Activated T-cell treated with anti-CD3 and anti-CD28 coated beads, Interleukin-2, amount 50 U/mL, for 72 hours (primary cell): ENCODE measurements at regions not wholly inside any gene's neighbourhood (a gene's known extent, or its start where the extent isn't known, plus 50 kb on each side); places are given as distances from the start of the nearest gene placed in this dataset.

ENCODE experiments used
- ATAC-seq, 2 donors: fragments of 150-1000 bp; cut with Tn5 transposase; replicated peaks in 1 of 2; 2 replicates each; pipeline ENCODE4 v1.10.0; 2021; ENCODE audit warnings: moderate library complexity in 2 of 2, mild to moderate bottlenecking in 1 of 2
- DNase-seq, 2 donors: peaks; one replicate each; pipeline ENCODE4 v3.0.0; 2021 to 2022; ENCODE audit warnings: mixed read lengths in 1 of 2
- H3K27ac Mint-ChIP-seq: one replicate; pipeline ENCODE4 v1.8.0; 2022; ENCODE audit warnings: mild to moderate bottlenecking, moderate library complexity, mixed read lengths
- H3K27me3 Mint-ChIP-seq: one replicate; pipeline ENCODE4 v1.8.0; 2022; ENCODE audit warnings: low read depth, mixed read lengths
- H3K36me3 Mint-ChIP-seq, 2 donors: one replicate each; pipeline ENCODE4 v1.8.0; 2022; ENCODE audit warnings: mixed read lengths in 2 of 2, mild to moderate bottlenecking in 1 of 2; ENCODE audit not compliant: insufficient read depth in 2 of 2
- H3K4me1 Mint-ChIP-seq: one replicate; pipeline ENCODE4 v1.8.0; 2022; ENCODE audit warnings: low read depth, mixed read lengths
- H3K4me3 Mint-ChIP-seq, 2 donors: one replicate each; pipeline ENCODE4 v1.8.0; 2022; ENCODE audit warnings: mild to moderate bottlenecking in 2 of 2, mixed read lengths in 2 of 2, moderate library complexity in 2 of 2
- H3K9me3 Mint-ChIP-seq, 2 donors: one replicate each; pipeline ENCODE4 v1.8.0; 2022; ENCODE audit warnings: mixed read lengths in 2 of 2

GRCh38 chr13:107223867-107224266 lies 655.9 kb upstream of the ARGLU1 start:
- Mint-ChIP-seq H3K4me3 (no peak overlapping the region), H3K27ac (no peak overlapping the region), H3K4me1 (no peaks in the 10 kb centered on the region), H3K27me3 (no peaks in the 10 kb centered on the region), H3K36me3 (no peaks in the 10 kb centered on the region), H3K9me3 (peaks cover 0 to 1% of the 10 kb centered on the region in 2 donors)
- DNase-seq (no peak), ATAC-seq (no peak)

- Mint-ChIP-seq H3K27ac (no peak overlapping the region), H3K9me3 (peaks cover 1 to 3% of the 10 kb centered on the region in 2 donors), H3K4me1 (no peaks in the 10 kb centered on the region), H3K36me3 (no peaks in the 10 kb centered on the region), H3K27me3 (peaks cover 8% of the 10 kb centered on the region), H3K4me3 (no peak overlapping the region)
- no peak for DNase-seq
- ATAC-seq, result no peak
Measured at GRCh38 chr13:107222597-107222996, 654.7 kb upstream of the ARGLU1 start.

GRCh38 chr13:107220245-107220644 lies 652.3 kb upstream of the ARGLU1 start:
- Mint-ChIP-seq H3K36me3 (no peaks in the 10 kb centered on the region), H3K9me3 (peaks cover 0 to 3% of the 10 kb centered on the region in 2 donors), H3K4me1 (no peaks in the 10 kb centered on the region), H3K27ac (no peak overlapping the region), H3K4me3 (no peak overlapping the region), H3K27me3 (peaks cover 8% of the 10 kb centered on the region)
- ATAC-seq (no peak), DNase-seq (no peak)

GRCh38 chr13:107217251-107217650 lies 649.3 kb upstream of the ARGLU1 start:
- Mint-ChIP-seq H3K4me1 (no peaks in the 10 kb centered on the region), H3K36me3 (no peaks in the 10 kb centered on the region), H3K27me3 (peaks cover 8% of the 10 kb centered on the region), H3K9me3 (peaks cover 0 to 3% of the 10 kb centered on the region in 2 donors), H3K27ac (no peak overlapping the region), H3K4me3 (no peak overlapping the region)
- DNase-seq, result no peak
- ATAC-seq, result no peak

DNA sequence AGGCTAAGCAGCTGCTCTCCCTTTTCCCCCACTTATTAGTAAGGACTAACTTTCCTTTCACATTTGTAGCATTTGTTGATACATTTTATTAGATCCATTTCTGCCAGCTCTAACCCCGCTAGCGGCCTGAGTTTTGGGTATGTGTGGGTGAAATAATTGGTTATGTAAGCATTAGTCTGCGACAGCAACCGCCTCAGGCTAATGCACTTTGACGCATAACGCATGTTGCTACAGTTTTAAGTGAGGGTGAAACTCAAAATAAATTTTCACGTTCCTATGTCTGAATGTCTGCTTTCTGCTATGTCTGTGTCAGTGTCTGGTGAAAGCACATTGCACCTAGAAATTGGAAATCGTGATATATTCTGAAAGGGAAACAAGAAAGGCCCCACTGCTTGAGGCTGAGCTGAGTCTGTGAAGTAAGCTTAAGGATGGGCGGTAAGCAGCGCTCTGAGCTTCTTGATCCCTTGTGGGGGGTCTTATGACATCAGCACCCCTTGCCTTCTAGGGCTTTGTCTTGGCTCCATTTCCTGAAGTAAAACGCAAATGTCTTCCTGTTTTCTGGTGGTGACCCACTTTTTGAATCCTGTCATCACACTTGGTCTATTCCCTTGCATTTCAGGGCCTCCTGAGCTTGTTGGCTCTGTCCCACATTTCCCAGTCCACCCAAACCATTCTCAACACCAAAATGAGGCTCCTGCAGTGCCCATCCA lies 648.3 kb upstream of the ARGLU1 start:
- ATAC-seq, result no peak
- peaks cover 8% of the 10 kb centered on the region for H3K27me3 Mint-ChIP-seq
- no peaks in the 10 kb centered on the region for H3K4me1 Mint-ChIP-seq
- DNase-seq, result no peak
- H3K27ac Mint-ChIP-seq, result no peak overlapping the region
- no peak overlapping the region for H3K4me3 Mint-ChIP-seq
- H3K9me3 Mint-ChIP-seq, result peaks cover 0 to 3% of the 10 kb centered on the region in 2 donors
- no peaks in the 10 kb centered on the region for H3K36me3 Mint-ChIP-seq

- no peaks in the 10 kb centered on the region for H3K9me3 Mint-ChIP-seq
- H3K36me3 Mint-ChIP-seq, result no peaks in the 10 kb centered on the region
- H3K27ac Mint-ChIP-seq, result no peak overlapping the region
- H3K4me1 Mint-ChIP-seq, result no peaks in the 10 kb centered on the region
- no peaks in the 10 kb centered on the region for H3K27me3 Mint-ChIP-seq
- ATAC-seq, result peak; percentile 63 to 69
- peak; percentile 49 to 53 for DNase-seq
- no peak overlapping the region for H3K4me3 Mint-ChIP-seq
Measured at GRCh38 chr13:107211073-107211472, 643.1 kb upstream of the ARGLU1 start.

GRCh38 chr13:107210723-107211030 lies 642.7 kb upstream of the ARGLU1 start:
- H3K4me3 Mint-ChIP-seq, result no peak overlapping the region
- no peak for DNase-seq
- H3K27ac Mint-ChIP-seq, result no peak overlapping the region
- H3K36me3 Mint-ChIP-seq, result no peaks in the 10 kb centered on the region
- ATAC-seq, result no peak
- H3K4me1 Mint-ChIP-seq, result no peaks in the 10 kb centered on the region
- H3K27me3 Mint-ChIP-seq, result no peaks in the 10 kb centered on the region
- no peaks in the 10 kb centered on the region for H3K9me3 Mint-ChIP-seq

GRCh38 chr13:107209824-107210722 lies 642.1 kb upstream of the ARGLU1 start:
- ATAC-seq (no peak), DNase-seq (no peak)
- Mint-ChIP-seq H3K4me1 (no peaks in the 10 kb centered on the region), H3K9me3 (no peaks in the 10 kb centered on the region), H3K4me3 (no peak overlapping the region), H3K36me3 (no peaks in the 10 kb centered on the region), H3K27ac (no peak overlapping the region), H3K27me3 (peaks cover 6% of the 10 kb centered on the region)

DNA sequence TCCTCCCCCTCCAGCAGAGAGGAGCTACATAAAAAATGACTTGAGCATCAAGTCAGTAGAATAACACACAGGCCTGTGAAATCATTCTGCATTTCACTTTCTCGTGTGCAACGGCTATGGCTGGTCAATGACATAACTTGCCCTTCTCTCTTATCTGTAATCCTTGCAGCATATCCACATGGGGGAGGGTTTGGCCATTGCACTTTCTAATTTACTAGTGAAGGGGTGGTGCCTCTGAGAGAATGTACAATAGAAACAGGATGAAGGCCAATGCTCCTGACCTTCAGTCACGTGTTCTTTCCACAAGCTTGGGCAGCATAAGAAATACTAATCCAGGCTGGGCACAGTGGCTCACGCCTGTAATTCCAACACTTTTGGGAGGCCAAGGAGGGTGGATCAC lies 641.0 kb upstream of the ARGLU1 start:
- no peaks in the 10 kb centered on the region for H3K4me1 Mint-ChIP-seq
- H3K27me3 Mint-ChIP-seq, result peaks cover 7% of the 10 kb centered on the region
- no peak overlapping the region for H3K27ac Mint-ChIP-seq
- DNase-seq (no peak), ATAC-seq (no peak)
- H3K9me3 Mint-ChIP-seq, result no peaks in the 10 kb centered on the region
- no peak overlapping the region for H3K4me3 Mint-ChIP-seq
- H3K36me3 Mint-ChIP-seq, result no peaks in the 10 kb centered on the region

- no peaks in the 10 kb centered on the region for H3K4me1 Mint-ChIP-seq
- H3K27me3 Mint-ChIP-seq, result peaks cover 7% of the 10 kb centered on the region
- H3K4me3 Mint-ChIP-seq, result no peak overlapping the region
- H3K9me3 Mint-ChIP-seq, result no peaks in the 10 kb centered on the region
- no peaks in the 10 kb centered on the region for H3K36me3 Mint-ChIP-seq
- no peak overlapping the region for H3K27ac Mint-ChIP-seq
- DNase-seq (peak; percentile 44 to 65), ATAC-seq (peak; percentile 55 to 59)
Measured at GRCh38 chr13:107205318-107206104, 637.6 kb upstream of the ARGLU1 start.

DNA sequence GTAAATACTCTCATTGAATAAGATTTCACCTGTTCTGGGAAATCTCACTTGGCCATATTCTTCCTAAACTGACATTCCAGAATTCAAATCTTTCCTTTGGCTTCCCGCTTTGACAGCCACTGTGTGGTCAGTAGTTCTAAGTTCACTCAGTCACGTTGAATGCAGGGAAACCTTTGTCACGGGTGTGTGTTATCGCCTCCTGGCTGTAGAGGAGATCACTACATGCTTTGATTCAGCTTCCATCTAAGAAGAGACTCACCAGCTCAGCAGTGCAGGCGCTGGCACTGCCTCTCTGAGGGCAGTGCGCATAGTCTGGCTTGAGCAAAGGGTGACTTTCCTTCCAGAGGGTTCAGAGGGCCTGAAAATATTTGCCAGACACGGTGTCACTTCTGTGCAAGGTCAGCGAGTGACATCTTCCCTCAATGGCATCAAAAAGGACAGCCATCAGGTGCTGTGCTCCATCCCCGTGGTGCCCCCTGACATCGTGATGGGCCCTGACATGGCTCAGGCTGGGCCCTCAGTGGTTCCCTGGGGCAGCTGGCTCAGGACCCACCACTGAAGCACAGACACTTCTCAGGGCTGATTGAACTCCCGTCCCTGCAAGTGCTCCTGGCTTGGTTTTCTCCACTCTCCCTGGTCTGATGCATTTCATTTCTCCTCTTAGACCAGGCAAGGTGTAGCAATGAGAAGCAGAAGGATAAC lies 635.4 kb upstream of the ARGLU1 start:
- no peak for ATAC-seq
- Mint-ChIP-seq H3K27ac (no peak overlapping the region), H3K4me3 (no peak overlapping the region), H3K36me3 (no peaks in the 10 kb centered on the region), H3K9me3 (no peaks in the 10 kb centered on the region), H3K4me1 (no peaks in the 10 kb centered on the region), H3K27me3 (peaks cover 7% of the 10 kb centered on the region)
- no peak for DNase-seq

GRCh38 chr13:107202371-107203023 lies 634.6 kb upstream of the ARGLU1 start:
- Mint-ChIP-seq H3K27me3 (peaks cover 7% of the 10 kb centered on the region), H3K36me3 (no peaks in the 10 kb centered on the region), H3K9me3 (no peaks in the 10 kb centered on the region), H3K27ac (no peak overlapping the region), H3K4me3 (no peak overlapping the region), H3K4me1 (no peaks in the 10 kb centered on the region)
- DNase-seq (no peak), ATAC-seq (no peak)
